ENCODE measurements at regions not wholly inside any gene's neighbourhood (a gene's known extent, or its start where the extent isn't known, plus 50 kb on each side); places are given as distances from the start of the nearest gene placed in this dataset.

DNA sequence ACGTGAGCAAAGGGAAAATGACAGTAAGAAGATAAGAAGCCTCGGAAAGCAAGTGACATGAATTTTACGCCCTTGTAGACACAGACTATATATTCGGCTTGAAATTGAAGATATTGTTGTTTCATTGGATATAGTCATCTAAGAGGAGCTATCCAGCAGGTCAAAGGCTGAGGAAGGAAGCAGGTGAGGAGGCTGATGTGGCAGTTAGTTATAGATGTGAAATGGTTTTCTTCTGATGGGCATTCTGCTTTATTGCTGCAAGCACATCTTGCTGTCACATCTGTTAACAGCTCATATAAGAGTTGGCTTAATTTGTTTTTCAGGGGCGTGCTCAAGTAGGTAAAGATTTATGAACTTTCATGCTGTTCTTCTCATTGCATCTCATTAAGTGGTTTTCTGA, 146.1 kb downstream of the KLF5 start:
- DNase-seq (ENCODE audit: low spot score), result no peak

- DNase-seq (ENCODE audit: low spot score), result no peak
Observed at GRCh38 chr13:73201626-73202025, 142.8 kb downstream of the KLF5 start.

GRCh38 chr13:73198991-73199411, 140.2 kb downstream of the KLF5 start:
- no peak for DNase-seq (ENCODE audit: low spot score)

- DNase-seq (ENCODE audit: low spot score), result no peak
Observed at GRCh38 chr13:73195091-73195490, 136.3 kb downstream of the KLF5 start.

DNA sequence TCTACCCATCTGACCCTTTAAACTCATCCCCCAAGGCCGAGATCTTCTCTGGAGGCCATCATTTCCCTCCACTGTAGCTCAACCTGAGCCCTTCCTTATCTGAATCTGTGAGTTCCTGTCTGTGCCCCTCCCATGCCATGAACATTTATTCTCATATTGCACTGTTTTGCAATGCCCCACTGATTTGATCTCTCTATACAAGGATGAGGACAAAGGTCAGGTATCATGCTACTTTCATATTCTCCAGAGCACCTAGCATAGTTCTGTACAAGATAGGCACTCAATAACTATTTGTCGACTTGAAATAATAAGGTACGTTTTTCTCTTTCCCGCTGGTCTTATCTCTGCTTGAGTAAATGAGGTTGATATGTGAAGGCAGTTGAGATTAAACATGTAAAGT, 135.5 kb downstream of the KLF5 start:
- DNase-seq (ENCODE audit: low spot score), result peak; percentile 63

DNA sequence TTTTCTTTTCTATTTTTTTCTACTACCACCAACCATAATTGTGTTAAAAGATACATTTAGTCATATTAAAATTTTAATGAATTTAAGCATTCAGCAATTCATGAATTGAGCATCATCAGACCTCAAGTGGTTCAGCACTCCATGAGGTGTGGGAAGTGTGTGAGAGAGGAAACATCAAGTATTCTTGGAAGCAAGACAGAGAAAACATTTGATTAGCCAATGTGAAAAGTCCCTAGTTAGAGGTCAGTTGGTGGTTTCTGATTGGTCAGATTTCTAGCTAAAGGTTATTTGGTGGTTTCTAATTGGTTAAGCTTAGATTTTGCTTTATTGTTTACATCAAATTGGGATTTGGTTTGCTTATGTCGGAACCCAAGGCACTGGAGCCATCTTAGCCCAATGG, 134.7 kb downstream of the KLF5 start:
- no peak for DNase-seq (ENCODE audit: low spot score)

DNA sequence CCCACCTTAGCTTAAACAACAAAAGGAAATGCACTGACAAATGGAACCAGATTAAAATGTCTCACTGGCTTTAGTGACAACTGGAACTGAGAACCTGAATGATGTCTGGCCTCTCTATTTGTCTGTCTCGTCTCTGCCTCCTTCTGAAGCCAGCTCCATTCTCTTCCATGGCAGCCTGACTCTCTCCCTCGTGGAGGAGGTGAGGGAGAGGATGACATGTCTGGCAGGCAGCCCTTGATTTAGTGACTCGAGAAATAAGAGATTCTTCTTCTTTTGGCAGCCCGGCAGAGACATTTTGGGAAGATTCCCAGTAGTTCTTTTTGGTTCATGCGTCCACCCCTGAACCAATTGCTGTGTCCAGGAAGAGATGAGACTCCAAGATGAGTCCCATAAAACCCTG, 131.7 kb downstream of the KLF5 start:
- no peak for DNase-seq (ENCODE audit: low spot score)

- no peak for DNase-seq (ENCODE audit: low spot score)
Observed at GRCh38 chr13:73189776-73190175, 131.0 kb downstream of the KLF5 start.

- no peak for DNase-seq (ENCODE audit: low spot score)
Observed at GRCh38 chr13:73189362-73189761, 130.6 kb downstream of the KLF5 start.

DNA sequence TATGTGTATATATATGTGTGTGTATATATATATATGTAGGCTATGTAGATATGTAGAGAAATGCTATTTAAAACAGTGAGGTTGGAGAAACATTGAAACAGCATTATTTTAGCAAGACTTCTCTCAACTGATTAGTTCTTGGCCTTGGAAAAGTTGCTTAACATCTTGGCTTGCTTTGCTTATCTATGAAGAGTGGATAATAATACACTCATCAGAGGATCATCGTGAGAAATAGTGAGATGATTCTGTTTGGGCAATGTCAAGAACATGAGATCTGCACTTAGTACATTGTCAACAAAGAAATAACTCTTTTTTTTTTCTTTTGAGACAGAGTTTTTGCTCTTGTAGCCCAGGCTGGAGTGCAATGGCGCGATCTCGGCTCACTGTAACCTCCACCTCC, 128.3 kb downstream of the KLF5 start:
- no peak for DNase-seq (ENCODE audit: low spot score)

DNA sequence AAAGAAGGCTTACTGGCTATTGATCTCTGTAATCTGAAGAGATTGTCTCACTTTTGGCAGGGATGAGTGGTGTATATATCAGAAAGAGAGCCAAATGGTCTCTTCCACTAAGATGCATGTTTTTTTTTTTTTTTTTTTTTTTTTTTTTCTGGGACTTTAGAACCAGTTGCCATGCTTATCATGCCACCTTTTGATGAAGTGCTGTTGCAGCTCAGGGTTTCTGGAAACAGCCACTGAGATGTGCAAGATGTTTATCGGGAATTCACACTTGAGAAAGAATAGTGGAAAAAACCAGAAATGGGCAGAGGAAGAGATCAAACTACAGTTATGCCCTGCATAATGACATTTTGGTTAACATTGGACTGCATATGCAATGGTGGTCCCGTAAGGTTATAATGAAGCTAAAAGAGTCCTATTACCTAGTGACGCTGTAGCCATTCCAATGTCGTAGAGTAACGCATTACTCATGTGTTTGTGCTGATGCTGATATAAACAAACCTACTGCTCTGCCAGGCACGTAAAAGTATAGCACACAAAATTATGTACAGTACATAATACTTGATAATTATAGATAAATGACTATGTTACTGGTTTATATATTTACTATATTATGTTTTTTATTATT, 121.0 kb downstream of the KLF5 start:
- DNase-seq (ENCODE audit: low spot score), result no peak

DNA sequence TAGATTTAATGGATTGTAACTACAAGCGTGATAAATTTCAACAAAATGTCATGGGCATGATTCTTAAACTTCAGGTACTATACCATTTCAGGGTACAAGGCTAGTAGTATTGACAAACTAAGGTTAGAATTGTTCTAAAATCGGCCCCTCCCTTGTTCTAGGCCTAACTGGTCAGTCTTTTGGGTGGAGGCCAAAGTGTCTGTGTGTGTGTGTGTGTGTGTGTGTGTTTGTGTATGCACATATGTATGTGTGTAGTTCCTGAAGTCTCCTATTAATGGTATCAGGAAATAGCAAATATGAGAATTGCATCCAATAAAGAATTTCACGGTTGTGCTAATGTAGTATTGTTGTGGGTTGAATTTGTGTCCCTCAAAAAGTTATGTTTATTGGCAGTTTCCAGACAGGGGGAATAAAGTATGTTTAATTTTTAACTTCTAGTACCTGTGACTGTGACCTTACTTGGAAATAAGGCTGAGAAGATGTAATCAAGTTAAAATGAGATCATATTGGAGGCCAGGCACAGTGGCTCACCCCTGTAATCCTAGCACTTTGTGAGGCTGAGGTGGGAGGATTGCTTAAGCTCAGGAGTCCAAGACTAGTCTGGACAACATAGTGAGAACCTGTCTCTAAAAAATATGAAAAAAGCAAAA, 119.2 kb downstream of the KLF5 start:
- no peak for DNase-seq (ENCODE audit: low spot score)

- DNase-seq (ENCODE audit: low spot score), result no peak
Observed at GRCh38 chr13:73177017-73177416, 118.2 kb downstream of the KLF5 start.

GRCh38 chr13:73174521-73175010, 115.8 kb downstream of the KLF5 start:
- DNase-seq (ENCODE audit: low spot score), result no peak

DNA sequence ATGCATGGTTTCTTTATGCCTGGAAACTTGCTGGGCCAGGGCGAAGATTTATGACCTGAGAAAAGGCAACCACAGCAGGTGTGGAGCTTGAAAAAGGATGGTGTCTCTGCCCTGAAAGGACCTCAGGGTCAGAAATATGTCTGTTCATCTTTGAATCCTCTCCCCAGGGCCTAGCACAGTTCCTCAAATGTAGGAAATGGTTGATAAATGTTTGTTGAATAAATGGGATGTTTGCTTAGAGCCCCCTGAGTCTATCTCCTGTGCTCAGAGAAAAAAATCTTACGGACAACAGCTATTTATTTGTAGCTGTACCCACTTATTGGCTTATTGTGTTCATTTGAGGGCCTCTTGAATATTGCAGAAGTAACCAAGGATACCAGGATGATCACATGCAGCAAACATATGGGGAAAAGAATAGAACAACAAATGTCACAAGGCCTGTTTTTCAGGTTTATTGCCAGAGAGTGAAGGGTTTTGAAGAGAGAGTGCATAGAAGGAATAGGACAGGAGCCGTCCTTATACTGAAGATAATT, 114.5 kb downstream of the KLF5 start:
- DNase-seq (ENCODE audit: low spot score), result no peak

DNA sequence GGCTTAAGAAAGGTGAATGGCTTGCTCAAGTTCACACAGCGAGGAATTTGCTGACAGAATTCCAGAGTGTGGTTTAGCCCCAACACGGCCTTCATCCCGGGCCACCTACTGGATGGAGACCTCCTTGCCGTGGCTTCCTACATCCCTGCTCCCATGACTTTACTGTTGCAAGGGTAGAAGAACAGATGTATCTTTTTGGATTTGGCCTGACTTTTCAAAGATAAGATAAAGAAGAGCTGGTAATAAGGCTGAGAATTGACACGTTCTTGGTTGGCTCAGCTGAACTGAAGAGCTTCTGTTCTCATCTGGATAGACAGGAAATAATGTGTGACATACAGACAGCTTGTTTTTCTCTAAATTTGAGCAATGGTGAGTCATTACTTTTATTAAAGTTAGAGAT, 113.1 kb downstream of the KLF5 start:
- peak; percentile 52 for DNase-seq (ENCODE audit: low spot score)

GRCh38 chr13:73171271-73171682, 112.5 kb downstream of the KLF5 start:
- DNase-seq (ENCODE audit: low spot score), result peak; percentile 88

- DNase-seq (ENCODE audit: low spot score), result no peak
Observed at GRCh38 chr13:73169971-73170370, 111.2 kb downstream of the KLF5 start.

DNA sequence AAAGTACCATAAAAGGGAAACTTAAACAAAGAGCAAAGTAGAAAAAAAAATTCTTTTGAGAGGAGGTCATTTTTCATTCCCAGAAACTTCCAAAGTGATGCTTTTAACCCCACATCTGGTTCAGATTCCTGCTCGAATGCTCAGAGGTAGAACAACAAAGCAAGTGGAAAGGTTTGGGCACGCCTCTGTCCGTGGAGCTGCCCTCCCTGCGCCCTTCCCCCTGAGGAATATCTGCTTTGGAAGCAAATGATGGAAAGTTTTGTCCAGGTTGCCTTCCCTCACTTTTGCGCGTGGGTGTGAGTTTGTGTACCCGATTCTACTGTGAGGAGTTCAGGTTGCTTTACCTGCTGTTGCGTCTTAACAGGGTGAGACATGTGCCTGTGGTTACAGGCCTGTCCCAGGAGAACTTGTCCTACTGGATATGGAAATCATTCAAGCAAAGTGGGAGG, 110.2 kb downstream of the KLF5 start:
- DNase-seq (ENCODE audit: low spot score), result peak; percentile 73

- DNase-seq (ENCODE audit: low spot score), result peak; percentile 73
Observed at GRCh38 chr13:73168226-73168952, 109.6 kb downstream of the KLF5 start.

DNA sequence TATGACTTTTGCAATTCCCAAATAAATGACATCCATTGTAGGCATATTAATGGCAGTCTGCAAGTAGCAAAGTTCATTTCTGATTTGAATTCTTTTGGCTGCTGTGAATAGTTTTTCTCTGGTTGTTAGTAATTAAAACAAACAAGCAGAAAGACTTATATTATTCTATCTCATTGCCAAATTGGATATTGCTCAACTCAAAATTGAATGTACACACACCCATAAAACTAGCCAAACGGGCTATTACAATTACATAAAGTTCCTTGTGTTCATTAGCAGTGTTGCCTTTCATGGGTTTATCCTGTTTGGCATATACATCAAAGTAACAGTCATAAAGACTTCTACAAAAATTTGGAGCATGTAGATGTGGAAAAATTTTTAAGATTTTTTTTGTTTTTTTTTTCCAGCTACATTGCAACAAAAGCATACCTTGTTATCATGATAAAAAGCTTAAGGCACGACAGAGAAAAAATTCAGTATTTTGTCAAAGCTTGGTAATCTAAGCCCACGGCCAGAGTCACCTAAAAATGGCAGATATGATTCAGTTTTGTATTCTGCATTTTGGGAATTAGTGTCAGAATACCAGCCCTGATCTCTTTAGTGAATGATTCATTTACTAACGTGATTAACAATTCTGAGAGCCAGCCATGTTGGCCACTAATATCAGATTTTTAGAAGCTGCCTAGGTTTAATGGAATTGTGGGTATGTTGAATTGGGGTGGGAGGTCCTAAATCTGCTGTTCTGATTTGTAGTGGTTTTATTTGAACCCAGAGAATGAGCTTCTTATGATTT, 108.4 kb downstream of the KLF5 start:
- DNase-seq (ENCODE audit: low spot score), result peak; percentile 43

DNA sequence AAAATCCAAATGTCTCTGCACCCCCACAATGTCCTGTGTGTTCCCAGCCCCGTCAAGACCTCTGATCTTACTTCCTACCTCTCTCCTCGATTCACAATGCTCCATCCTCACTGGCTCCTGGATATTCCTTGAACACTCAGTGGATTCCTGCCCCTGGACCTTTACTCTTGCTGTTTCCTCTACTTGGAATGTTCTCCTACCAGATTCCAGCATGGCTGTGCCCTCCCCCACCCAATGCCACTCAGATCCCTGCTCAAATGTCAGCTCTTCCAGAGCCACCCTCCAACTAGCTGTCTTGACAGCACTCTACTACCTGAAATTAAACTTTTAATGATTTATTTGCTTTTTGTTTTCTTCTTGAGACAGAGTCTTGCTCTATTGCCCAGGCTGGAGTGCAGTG, 107.4 kb downstream of the KLF5 start:
- no peak for DNase-seq (ENCODE audit: low spot score)

Measured in SW480 (cell line).